ENCODE measurements at regions not wholly inside any gene's neighbourhood (a gene's known extent, or its start where the extent isn't known, plus 50 kb on each side); places are given as distances from the start of the nearest gene placed in this dataset.
"Not testable (repeated sequence)": the region's sequence is repeated elsewhere in the genome, so short reads cannot be mapped to it uniquely, and the experiment has no call there.

- no peak for TF ChIP-seq CTCF (IDR thresholded peaks at IDR 0.05; ENCODE audit: low read depth, low read length, missing control alignments)
- DNase-seq (ENCODE audit: extremely low read depth, low read depth): no peak
These were observed 1124.6 kb upstream of the FAM98A start for GRCh38 chr2:34723683-34724082.

GRCh38 chr2:34719206-34719605, 1120.1 kb upstream of the FAM98A start:
- DNase-seq (ENCODE audit: extremely low read depth, low read depth): no peak
- TF ChIP-seq CTCF (IDR thresholded peaks at IDR 0.05; ENCODE audit: low read depth, low read length, missing control alignments): no peak
- H3K4me3 ChIP-seq (replicated peaks; ENCODE audit: low read depth, low read length): no peak overlapping the region

More at GRCh38 chr2:34723683-34724082, 1124.6 kb upstream of the FAM98A start:
- H3K4me3 ChIP-seq (replicated peaks; ENCODE audit: low read depth, low read length): no peak overlapping the region

- TF ChIP-seq CTCF (IDR thresholded peaks at IDR 0.05; ENCODE audit: low read depth, low read length, missing control alignments): no peak
- no peak overlapping the region for H3K4me3 ChIP-seq (replicated peaks; ENCODE audit: low read depth, low read length)
- no peak for DNase-seq (ENCODE audit: extremely low read depth, low read depth)
These were observed 1106.6 kb upstream of the FAM98A start for GRCh38 chr2:34705551-34706247.

GRCh38 chr2:34703292-34703691, 1104.2 kb upstream of the FAM98A start:
- no peak overlapping the region for H3K4me3 ChIP-seq (replicated peaks; ENCODE audit: low read depth, low read length)
- no peak for TF ChIP-seq CTCF (IDR thresholded peaks at IDR 0.05; ENCODE audit: low read depth, low read length, missing control alignments)
- no peak for DNase-seq (ENCODE audit: extremely low read depth, low read depth)

- not testable (repeated sequence) for H3K4me3 ChIP-seq (replicated peaks; ENCODE audit: low read depth, low read length); DNase-seq (ENCODE audit: extremely low read depth, low read depth)
These were observed 1103.3 kb upstream of the FAM98A start for GRCh38 chr2:34702391-34702790.

- not testable (repeated sequence) for H3K4me3 ChIP-seq (replicated peaks; ENCODE audit: low read depth, low read length); DNase-seq (ENCODE audit: extremely low read depth, low read depth)
These were observed 1078.5 kb upstream of the FAM98A start for GRCh38 chr2:34677591-34677990.

GRCh38 chr2:34677119-34677531, 1078.0 kb upstream of the FAM98A start:
- H3K4me3 ChIP-seq (replicated peaks; ENCODE audit: low read depth, low read length); DNase-seq (ENCODE audit: extremely low read depth, low read depth): not testable (repeated sequence)

- TF ChIP-seq CTCF (IDR thresholded peaks at IDR 0.05; ENCODE audit: low read depth, low read length, missing control alignments): no peak
- H3K4me3 ChIP-seq (replicated peaks; ENCODE audit: low read depth, low read length): no peak overlapping the region
- DNase-seq (ENCODE audit: extremely low read depth, low read depth): no peak
These were observed 1071.4 kb upstream of the FAM98A start for GRCh38 chr2:34670482-34670881.

Data from HFF-Myc (cell line).